Stimulated activated naive CD4-positive, alpha-beta T cell (primary cell): ENCODE measurements at regions not wholly inside any gene's neighbourhood (a gene's known extent, or its start where the extent isn't known, plus 50 kb on each side); places are given as distances from the start of the nearest gene placed in this dataset.

ENCODE experiments used
- DNase-seq, 6 experiments: peaks; one replicate each; lab custom pipeline; 2025; lab: John Stamatoyannopoulos, UW

DNA sequence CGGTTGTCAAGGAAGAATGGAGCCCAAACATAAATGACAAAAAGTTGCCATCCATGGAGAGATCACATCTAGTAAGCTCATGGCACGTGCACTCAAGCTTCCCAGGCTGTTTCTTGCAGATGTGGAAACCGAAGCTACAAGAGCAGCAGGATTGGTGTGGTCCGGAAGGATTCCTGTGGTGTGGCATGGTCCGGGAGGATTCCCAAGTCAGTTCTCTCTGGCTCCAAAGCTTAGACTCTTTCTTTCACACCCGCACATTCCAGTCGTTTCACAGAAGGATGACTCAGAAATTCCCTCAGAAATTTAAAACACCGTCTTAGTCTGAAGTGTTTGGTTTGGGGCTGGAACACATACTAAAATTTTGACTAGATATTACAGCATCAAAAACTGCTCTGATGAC is 78.0 kb upstream of the DRD2 start:
- DNase-seq: no peak

DNA sequence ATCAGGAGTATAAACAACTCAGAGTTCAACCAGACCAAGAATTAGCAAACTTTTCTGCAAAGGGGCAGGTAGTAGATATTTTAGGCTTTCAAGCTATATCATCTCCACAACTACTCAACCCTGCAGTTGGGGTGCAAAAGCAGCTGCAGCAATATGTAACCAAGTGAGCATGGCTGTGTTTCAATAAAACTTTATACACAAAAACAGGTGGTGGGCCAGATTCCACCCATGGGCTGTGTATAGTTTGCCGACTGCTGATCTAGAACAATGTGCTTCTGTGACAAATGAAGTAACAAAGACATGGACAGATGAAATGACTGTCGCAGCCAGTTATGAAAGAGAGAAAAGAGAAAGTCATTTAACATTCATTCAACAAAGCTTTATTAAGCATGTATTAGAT is 77.1 kb upstream of the DRD2 start:
- no peak for DNase-seq

DNA sequence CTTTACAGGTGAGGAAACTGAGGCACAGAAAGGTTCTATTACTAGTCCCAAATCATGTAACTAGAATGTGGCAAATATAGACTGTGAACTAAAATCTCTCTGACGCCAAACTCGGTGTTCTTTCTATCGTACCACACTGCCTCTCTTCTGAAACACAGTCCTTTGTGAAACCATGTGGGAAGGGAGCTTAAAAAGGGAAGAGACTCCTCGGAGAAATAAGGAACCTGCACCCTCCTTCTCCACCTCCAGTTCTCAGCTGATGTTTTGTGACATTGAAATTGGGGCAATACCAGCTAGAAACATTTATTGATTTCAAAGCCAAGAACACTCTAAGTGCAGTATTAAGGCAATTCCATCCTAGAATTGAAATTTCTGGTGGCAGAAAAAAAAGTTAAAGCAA is 76.4 kb upstream of the DRD2 start:
- DNase-seq: no peak

DNA sequence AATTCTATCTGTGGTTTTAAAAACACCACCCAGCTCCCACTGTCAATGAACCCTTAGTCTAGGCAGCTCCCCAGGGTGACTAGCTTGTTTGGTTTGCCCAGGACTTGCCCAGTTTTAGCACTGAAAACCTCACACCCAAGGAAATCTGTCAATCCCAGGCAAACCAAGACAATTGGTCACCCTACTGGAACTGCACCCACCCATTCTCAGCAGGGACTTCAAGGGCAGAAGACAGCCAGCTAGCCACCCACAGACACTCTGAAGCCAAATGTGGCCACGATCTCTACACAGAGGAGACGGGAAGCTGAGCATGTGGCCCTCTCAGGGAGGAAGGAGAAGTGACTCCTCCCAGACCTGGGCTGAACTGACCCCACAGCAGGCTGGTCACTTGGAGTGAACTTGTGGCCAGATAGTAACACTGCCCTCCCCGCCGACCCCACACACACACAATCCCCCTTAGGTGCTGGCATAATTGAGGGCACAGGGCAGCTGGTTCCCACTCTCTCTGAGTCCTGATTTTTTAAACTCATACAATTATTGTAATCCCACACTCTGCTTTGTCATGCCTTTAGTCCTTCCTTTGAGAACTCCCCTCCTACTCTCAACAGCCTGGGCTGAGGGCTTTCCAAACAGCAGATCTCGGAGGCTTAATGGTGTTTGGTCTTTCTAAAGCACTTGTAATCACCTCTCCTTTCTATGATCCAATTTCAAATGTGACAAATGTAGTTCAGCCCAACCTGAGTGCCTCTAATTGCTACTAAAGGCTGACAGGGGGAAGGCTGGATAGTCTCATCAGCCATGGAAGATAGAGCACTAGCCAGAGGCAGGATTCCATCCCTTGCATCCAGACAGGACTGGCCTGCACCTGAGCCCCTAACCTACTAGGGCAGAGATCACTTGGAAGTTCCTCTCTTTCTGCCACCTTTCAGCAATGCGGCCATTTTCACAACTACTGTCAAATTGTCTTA is 74.7 kb upstream of the DRD2 start:
- DNase-seq: no peak

DNA sequence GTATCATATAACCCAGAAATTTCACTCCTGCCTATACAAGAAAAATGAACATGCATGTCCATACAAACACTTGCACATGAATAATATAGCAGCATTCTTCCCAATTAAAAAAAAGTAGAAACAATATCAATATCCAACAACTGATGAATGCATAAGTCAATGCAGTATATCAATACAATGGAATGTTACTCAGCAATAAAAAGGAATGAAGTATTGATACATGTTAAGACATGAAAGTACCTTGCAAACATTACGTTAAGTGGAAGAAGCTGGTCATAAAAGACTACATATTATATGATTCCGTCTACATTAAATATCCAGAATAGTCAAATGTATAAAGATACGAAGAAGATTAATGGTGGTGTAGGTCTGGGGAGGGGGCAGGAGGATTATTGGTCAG is 73.9 kb upstream of the DRD2 start:
- DNase-seq: no peak

DNA sequence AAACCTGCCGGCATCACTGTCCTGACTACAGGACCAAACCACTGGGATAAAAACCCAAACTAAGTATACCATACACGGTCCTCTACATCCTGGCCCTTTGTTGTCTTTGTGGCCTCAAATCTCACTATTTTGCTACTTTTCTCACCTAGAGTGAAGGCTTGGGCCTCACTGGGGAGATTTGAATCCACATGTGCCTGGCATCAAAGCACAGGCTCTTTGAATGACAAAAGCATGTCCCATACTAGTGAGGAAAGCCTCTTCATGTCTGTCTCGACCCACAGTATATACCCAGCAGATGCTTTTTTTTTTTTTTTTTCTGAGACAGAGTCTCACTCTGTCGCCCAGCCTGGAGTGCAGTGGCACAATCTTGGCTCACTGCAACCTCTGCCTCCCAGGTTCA is 72.5 kb upstream of the DRD2 start:
- DNase-seq: no peak

DNA sequence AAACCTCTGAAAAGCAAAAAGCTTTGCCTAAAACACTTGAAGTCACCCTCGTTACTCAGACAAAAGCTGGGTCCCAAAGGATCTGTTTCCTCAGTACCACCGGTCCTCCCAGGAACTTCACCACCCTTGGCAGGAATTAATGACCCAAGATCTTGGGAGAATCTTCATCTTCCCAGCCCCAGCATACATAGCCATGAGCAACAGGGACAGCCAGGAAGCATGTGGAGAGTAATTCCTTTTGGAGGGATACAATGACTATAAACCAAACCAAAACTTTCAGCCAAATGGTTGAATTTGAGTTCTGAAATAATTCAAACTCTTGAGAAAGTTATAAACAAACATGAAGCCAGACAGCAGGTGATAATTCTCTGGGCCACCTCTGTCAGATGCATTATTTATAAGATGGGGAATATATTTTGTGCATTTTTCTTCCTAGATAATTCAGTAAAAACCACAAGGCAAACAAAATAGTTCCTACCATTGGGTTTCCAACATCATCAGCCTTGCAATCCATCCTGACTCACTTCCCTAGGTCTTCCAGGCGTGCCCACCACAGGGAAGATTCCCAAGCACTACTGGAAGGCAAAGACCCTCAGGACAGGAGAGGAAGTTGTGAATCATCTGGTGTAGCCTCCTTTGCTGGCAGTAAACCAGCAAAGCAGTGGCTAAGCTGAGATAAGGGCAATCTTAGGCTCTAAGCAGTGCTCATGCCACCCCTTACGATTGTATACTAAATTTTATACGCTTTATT is 71.7 kb upstream of the DRD2 start:
- no peak for DNase-seq

DNA sequence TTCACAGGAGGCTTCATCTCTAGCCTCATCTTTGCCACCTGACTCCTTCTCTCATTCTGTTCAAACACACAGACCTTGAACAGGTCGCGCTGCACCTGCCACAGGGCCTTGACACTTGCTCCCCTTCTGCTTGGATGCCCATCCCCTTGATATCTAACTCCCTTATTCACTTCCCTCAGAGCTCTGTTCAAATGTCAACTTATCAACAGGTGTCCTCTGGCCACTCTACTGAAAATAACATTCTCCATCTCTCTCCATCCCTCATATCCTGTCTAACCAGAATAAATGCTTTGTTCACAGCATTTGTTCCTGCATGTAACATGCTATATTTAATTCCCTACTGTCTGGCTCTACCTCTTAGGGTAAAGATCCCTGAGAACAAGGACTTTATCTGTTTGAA is 67.2 kb upstream of the DRD2 start:
- no peak for DNase-seq

DNA sequence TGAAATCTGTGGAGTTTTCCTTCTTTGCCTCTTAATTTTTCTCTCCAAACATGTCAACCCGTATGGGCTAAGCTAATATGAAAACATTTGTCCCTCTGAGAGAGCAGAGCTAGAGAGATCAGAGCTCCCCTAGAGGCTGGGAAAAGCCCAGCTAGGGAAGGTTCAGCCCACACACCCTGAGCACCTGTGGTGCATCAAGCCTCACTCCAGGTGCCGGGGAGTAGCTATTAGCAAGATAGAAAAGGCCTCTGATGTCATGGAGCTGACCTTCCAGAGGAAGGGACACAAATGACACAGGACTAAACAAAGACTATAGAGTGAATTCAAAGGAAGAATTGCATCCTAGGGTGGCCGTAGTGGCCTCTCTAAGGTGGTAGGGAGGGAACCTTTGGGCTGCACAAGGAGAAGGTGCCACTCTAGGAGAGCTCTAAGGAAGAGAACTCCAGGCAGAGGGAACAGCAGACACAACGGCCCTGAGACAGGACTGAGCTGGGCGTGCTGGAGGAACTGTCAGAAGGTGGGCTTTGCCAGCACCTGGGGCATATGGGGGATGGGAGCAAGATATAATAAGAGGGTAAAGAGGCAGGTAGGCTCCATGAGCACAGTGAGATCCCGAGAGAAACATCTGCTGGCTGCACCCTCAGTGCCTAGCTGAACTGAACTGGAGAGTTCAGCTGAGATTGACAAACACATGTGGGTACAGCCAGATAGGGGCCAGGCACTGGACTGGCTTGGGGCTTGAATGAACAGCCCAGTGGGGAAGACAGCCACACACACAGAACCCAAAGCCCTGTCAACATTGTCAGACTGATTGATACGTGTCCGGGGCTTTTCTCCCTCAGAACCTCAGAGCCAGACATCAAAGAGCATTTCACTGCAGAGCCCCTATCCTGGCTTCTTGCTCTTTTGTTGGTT is 65.5 kb upstream of the DRD2 start:
- DNase-seq: no peak

DNA sequence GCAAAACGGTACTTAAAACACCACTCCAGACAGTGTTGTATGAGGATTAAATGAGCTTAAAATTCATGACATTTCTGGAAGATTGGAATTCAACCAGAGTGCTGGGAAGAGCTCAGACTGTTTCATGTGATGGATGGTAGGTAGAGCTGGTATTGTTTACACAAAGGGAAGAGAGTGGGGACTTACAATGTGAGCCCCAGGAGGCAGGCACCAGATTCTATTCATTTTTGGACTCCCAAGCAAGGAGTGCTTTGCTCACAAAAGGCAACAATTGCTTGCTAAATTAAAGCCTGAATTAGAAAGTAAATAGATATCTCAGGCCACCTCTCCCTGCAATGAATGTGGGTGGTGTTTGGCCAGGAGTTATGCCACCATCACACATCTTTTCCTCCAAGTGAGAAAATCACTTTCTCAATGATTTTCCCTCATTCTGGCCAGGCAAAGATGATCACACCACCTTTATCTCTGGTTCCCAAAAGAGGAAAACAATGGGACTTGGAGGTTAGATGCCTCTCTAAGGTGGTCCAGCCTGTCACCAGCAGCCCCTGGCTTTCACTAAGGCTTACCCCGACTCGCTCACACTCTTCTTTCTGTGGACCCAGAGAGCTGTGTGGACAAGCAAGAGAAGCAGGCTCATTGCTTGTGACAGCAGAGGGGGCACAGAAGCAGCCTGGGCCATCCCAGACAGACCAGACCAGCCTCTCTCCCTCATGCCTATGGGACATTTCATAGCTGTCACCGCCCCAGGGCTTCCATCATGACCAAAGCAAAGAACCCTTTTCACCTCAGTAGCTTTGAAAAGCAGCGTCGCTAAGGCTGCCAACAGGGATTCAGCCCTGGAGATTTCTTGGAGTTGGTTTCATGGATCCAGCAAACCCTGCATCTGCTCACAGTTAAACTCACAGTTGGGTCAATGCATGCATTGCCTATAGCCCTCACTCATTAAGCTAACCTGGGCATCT is 63.5 kb upstream of the DRD2 start:
- DNase-seq: no peak

DNA sequence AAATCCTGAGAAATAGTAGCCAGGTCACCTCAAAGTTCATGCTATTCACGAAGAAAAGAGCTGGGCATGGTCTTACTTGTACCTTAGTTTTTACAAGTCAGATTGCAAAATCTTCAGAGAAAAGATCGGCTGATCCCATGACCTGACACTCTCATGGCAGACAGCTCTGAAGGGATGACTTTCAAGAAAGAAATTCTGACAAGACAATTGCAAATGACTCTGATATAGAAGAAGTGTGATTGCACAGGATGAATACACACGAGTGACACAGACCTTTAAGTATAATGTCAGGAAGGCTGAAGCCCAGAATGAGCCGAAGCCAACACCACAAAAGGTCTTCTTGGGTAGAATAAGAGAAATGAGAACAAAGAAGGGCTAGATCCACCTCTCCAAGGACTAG is 59.4 kb upstream of the DRD2 start:
- DNase-seq: no peak

DNA sequence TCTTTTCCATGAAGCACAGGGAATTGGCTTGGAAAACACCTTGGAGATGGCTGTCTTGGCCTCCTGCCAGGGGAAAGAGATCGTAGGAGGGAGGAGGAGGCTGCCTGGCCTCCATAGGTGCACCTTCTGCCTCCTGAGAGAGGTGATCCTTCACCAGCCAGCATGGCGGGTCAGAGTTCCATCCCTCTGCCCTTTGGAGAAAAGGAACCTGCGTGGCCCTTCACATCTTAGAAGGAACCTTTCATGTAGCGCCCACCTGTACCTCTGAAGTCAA is 58.2 kb upstream of the DRD2 start:
- DNase-seq: no peak

DNA sequence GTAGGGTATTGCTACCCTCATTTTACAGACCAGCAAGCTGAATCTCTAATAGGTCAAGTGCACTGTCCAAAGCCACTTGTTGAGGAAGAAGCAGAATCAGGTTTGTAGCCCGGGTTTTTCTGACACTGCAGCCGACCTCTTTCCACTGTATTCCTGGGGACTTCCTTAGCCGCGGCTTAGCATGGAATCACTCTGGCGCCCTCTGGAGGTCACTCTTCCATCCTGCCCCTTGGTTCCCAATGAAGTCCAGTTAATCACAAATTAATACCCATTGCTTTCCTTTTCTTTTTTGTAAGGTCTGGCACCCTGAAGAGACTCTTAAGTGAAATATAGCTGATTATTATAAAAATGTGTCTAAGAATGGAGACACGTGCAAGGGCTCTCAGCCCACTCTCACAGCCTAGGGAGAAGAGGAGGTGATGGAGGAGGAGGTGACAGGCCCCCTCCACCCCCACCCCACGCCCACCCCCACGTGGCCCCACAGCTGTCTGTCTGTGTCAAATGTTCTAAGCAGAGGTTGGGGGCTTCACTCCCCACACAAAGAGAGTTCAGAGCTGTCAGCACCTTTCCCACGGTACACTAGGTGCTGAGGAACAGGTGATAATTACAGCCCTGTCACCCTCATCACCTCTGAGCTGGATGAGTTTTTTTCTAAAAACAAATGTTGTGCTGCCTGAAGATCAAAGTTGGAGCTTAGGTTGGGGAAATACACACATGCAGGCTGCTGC is 57.7 kb upstream of the DRD2 start:
- peak in 5 of 6 experiments; percentile 2 to 39 (median 13) for DNase-seq

DNA sequence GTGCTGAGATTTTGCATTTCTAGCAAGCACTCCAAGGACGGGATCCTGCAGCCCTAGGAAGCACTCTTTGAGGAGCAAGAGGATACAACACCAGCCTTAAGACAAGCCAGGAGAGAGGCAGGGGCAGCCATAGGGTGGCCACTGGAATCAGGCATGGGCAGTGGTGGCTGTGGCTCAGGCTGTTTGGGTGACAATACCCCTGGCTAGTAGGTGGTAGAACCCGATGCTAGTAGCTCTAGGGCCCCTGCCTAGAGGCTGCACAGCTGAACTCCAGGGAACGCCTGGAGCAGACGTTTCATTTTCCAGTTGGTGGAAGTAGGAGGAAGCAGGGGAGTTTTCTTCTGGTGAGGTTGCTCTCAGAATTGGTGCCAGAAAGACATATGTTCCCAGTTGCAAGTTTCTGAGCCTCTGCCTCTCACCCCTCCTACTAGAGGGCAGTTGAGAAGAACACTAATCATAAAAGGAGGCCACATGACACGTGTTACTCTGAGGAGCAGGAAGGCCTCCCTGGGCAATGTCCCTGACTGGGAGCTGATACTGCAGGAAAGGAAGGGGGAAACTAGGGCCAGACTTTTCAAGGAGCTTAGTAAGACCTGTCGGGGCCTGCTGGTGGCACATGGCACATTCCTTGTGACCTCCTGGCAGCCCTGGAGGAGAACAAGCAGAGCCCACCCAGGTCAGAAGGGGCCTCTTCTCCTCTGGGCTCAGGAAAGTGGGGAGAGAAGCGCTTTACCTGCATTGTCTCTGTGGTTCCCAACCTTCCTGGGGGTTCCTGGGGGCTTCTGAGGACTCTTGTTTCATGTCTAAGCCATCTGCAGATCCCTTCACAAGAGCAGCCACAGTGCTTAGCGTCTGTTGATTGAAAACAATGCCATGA is 56.6 kb upstream of the DRD2 start:
- DNase-seq: no peak

DNA sequence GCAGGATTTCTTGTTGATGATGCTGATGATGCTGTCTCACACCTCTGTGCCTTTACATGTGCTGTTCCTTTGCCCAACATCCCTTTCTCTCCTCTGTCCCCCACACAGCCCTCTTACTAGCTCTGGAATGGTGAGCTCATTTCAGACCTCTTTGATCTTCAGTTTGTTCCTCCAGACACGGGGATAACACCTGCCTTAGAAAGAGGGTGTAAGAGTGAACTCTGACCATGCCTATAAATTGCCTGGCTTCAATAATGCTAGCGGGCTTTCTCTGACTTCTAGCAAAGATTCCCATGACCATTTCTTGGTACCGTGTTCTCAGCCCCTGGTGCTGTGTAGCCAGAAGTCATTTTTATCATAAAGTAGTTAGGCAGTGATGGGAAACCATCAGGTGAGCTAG is 55.9 kb upstream of the DRD2 start:
- DNase-seq: no peak

DNA sequence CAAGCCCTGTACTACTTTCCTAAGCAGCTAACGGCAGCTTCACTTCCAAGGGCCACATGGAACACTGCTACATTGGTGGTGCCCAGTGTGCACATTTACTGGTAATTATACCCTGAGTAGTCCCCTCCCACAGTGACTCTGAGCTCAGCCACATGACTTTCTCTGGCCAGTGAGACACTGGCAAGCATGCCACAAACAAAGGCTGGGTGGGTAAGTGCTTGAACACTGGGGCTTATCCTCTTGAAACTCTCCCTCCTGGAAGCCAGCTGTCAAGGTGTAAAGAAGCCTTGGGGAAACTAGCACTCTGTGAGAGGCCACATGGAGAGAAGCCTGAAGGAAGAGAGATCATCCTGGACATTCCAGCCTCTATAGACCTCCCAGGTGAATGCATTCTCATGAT is 54.4 kb upstream of the DRD2 start:
- DNase-seq: no peak

DNA sequence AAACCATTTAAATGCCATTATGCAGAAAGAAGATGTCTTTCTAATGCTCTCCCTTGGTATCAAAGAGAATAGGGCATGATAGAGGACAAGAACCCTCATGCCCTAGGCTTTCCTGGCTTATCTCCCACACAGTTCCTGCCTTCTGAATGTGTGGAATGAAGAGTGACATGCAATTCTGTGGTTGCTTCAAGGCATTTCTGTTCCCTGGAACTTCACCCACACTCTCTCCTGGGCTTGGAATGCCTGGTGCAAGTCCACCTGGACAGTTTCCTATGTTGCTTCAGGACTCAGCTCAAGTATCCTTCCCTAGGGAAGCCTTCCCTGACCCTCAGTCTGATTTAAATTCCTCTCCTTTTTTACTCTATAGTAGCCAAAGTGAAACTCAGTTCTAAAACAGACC is 53.8 kb upstream of the DRD2 start:
- no peak for DNase-seq

DNA sequence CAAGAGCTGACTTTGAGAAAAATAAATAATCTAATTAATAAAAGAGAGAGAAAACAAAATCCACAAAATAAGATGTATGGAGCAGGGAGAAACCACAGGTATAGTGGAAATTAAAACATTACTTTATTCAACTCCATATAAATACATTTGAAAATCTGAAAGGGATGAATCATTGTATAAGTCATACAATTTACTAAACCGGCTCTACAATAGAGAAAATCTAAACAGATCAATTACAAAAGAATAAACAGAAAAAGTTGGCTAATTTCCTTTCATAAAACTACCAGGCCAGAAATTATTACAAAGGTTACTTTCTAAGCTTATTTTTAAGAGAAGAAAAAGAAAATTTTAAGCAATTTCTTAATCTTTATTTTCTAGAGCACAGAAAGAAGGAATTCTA is 51.3 kb upstream of the DRD2 start:
- no peak for DNase-seq
